ENCODE measurements at regions not wholly inside any gene's neighbourhood (a gene's known extent, or its start where the extent isn't known, plus 50 kb on each side); places are given as distances from the start of the nearest gene placed in this dataset.

DNA sequence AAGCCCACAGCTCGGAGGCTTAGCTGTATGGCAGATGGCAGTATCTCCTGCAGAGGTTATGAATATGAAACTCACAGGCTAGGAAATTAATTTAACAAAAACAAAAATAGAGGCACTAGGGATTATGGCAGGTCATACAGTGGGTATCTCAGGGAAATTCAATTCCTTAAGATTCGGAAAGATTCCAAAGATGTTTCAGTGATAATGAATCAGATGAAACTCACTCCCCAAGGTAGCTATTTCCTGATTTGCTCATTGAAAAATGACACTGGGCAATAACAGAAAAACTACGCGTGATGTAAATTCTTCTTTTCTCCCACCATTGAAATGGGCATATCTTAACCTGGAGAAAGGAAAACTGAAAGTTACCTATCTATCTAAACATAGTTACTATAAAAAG lies 414.1 kb downstream of the STK39 start:
- Histone ChIP-seq H3K9me3 (no peaks in the 10 kb centered on the region), H3K27ac (ENCODE audit: low read depth in 2 of 2, low read length in 1 of 2) (peak overlapping the region; percentile 53 to 62), H3K4me2 (peak overlapping the region; percentile 46), H3K9me2 (no peaks in the 10 kb centered on the region), H3K27me3 (ENCODE audit: insufficient read depth) (no peaks in the 10 kb centered on the region), H3K79me2 (ENCODE audit: insufficient read depth) (no peaks in the 10 kb centered on the region), H3F3A (replicated peaks; ENCODE audit: insufficient read depth) (peaks cover 5% of the 10 kb centered on the region), H3K4me1 (ENCODE audit: control insufficient read depth in 1 of 2, insufficient read depth in 2 of 2, low read depth in 1 of 2, low read length in 1 of 2) (peaks cover 0 to 2% of the 10 kb centered on the region in 2 experiments; a peak in 2 of 4 replicates), H3K4me3 (ENCODE audit: low read depth in 2 of 2, low read length in 1 of 2) (peak overlapping the region; percentile 12 to 33; a peak in 2 of 4 replicates), H2AFZ (ENCODE audit: low read depth) (peak overlapping the region; percentile 35; the same call in 1 of the 2 replicates), H4K20me1 (ENCODE audit: insufficient read depth) (no peaks in the 10 kb centered on the region), H3K36me3 (replicated peaks in 1 of 2; ENCODE audit: control insufficient read depth in 1 of 2, insufficient read depth in 2 of 2, low read length in 1 of 2) (no peaks in the 10 kb centered on the region), H3K9ac (peak overlapping the region; percentile 2; the same call in 1 of the 2 replicates)
- CTCF ChIA-PET = interaction anchor here (0.6 kb wide), 1 partner anchor 343 kb away, joined by 3 read pairs; no protein-coding TSS in a partner anchor
- DNase-seq = no peak
- POLR2A ChIA-PET = no interaction called here
- TF ChIP-seq EP300 (IDR thresholded peaks at IDR 0.05; ENCODE audit: borderline replicate concordance in 1 of 2, low read depth in 1 of 2, low read length in 1 of 2) (peak in 1 of 2 experiments; percentile 13; a peak in 1 of 4 replicates), FOSL2 (IDR thresholded peaks at IDR 0.05; ENCODE audit: borderline replicate concordance, low read depth) (peak; percentile 27; the same call in 1 of the 2 replicates), GABPA (IDR thresholded peaks at IDR 0.05; ENCODE audit: low read depth) (no peak), JUND (IDR thresholded peaks at IDR 0.05) (peak; percentile 46), RXRA (IDR thresholded peaks at IDR 0.05; ENCODE audit: borderline replicate concordance, low read depth) (no peak), TCF12 (IDR thresholded peaks at IDR 0.05) (peak; percentile 37; the same call in 1 of the 2 replicates), TEAD4 (IDR thresholded peaks at IDR 0.05; ENCODE audit: borderline replicate concordance, insufficient read depth) (peak; percentile 55; the same call in 1 of the 2 replicates)
- WGBS (ENCODE audit: low lambda C conversion rate) = 46% methylated on average over 4 of the region's 4 CpGs

DNA sequence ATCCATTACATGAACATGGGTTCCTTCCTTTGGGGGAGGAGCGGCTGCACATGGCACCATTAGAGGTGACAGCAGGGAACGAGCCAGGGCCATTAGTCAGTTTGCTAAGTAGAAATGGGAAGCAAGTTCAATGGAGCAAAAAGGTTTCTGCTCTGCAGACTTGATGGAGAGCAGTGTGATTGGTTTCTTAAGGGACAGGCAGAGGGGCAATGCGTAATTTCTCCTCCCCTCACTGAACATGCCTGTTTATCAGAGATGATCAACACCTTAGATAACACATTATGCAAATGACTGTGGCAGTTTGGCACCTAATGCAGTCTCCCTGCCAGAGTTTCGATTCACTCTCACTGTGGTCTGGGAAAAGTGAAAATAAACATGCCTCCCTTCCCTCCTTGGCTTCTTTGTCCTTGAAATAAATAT lies 414.5 kb downstream of the STK39 start:
- Histone ChIP-seq H3K9me2 (no peaks in the 10 kb centered on the region), H3K4me1 (ENCODE audit: control insufficient read depth in 1 of 2, insufficient read depth in 2 of 2, low read depth in 1 of 2, low read length in 1 of 2) (peaks cover 0 to 2% of the 10 kb centered on the region in 2 experiments; a peak in 2 of 4 replicates), H3K4me3 (ENCODE audit: low read depth in 2 of 2, low read length in 1 of 2) (peak overlapping the region; percentile 12 to 33; a peak in 2 of 4 replicates), H3K79me2 (ENCODE audit: insufficient read depth) (no peaks in the 10 kb centered on the region), H3K36me3 (replicated peaks in 1 of 2; ENCODE audit: control insufficient read depth in 1 of 2, insufficient read depth in 2 of 2, low read length in 1 of 2) (no peaks in the 10 kb centered on the region), H3K4me2 (peak overlapping the region; percentile 46), H3K9me3 (no peaks in the 10 kb centered on the region), H2AFZ (ENCODE audit: low read depth) (peak overlapping the region; percentile 35; the same call in 1 of the 2 replicates), H3K9ac (no peak overlapping the region), H3K27ac (ENCODE audit: low read depth in 2 of 2, low read length in 1 of 2) (peak overlapping the region in 1 of 2 experiments; percentile 53; a peak in 3 of 4 replicates), H3F3A (replicated peaks; ENCODE audit: insufficient read depth) (peaks cover 5% of the 10 kb centered on the region), H3K27me3 (ENCODE audit: insufficient read depth) (no peaks in the 10 kb centered on the region), H4K20me1 (ENCODE audit: insufficient read depth) (no peaks in the 10 kb centered on the region)
- no peak for DNase-seq
- 82% methylated on average over 4 of the region's 4 CpGs for WGBS (ENCODE audit: low lambda C conversion rate)
- CTCF ChIA-PET = interaction anchor here (0.6 kb wide), 1 partner anchor 343 kb away, joined by 3 read pairs; no protein-coding TSS in a partner anchor
- POLR2A ChIA-PET = no interaction called here
- TF ChIP-seq, protein P1, sequence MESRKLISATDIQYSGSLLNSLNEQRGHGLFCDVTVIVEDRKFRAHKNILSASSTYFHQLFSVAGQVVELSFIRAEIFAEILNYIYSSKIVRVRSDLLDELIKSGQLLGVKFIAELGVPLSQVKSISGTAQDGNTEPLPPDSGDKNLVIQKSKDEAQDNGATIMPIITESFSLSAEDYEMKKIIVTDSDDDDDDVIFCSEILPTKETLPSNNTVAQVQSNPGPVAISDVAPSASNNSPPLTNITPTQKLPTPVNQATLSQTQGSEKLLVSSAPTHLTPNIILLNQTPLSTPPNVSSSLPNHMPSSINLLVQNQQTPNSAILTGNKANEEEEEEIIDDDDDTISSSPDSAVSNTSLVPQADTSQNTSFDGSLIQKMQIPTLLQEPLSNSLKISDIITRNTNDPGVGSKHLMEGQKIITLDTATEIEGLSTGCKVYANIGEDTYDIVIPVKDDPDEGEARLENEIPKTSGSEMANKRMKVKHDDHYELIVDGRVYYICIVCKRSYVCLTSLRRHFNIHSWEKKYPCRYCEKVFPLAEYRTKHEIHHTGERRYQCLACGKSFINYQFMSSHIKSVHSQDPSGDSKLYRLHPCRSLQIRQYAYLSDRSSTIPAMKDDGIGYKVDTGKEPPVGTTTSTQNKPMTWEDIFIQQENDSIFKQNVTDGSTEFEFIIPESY (IDR thresholded peaks at IDR 0.05; ENCODE audit: borderline replicate concordance, low read depth) = no peak
- TF ChIP-seq, protein P2, sequence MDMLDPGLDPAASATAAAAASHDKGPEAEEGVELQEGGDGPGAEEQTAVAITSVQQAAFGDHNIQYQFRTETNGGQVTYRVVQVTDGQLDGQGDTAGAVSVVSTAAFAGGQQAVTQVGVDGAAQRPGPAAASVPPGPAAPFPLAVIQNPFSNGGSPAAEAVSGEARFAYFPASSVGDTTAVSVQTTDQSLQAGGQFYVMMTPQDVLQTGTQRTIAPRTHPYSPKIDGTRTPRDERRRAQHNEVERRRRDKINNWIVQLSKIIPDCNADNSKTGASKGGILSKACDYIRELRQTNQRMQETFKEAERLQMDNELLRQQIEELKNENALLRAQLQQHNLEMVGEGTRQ (IDR thresholded peaks at IDR 0.05; ENCODE audit: borderline replicate concordance, low read depth, low read length) = no peak
- TF ChIP-seq FOXJ3 (CRISPR knock-in tag; IDR thresholded peaks at IDR 0.05) (no peak), NFIC (IDR thresholded peaks at IDR 0.05; ENCODE audit: borderline replicate concordance) (no peak), TCF12 (IDR thresholded peaks at IDR 0.05) (no peak), EP300 (IDR thresholded peaks at IDR 0.05; ENCODE audit: borderline replicate concordance in 1 of 2, low read depth in 1 of 2, low read length in 1 of 2) (no peak), MEF2A (IDR thresholded peaks at IDR 0.05; ENCODE audit: borderline replicate concordance, low read depth) (no peak), GATA2 (CRISPR knock-in tag; IDR thresholded peaks at IDR 0.05) (no peak), YY1 (IDR thresholded peaks at IDR 0.05; ENCODE audit: low read depth) (no peak), TEAD4 (IDR thresholded peaks at IDR 0.05; ENCODE audit: borderline replicate concordance, insufficient read depth) (no peak), NRF1 (IDR thresholded peaks at IDR 0.05; ENCODE audit: low read depth, low read length) (no peak), EZH2phosphoT487 (IDR thresholded peaks at IDR 0.05; ENCODE audit: borderline replicate concordance, low read depth) (no peak)
- TF ChIP-seq, protein P3, sequence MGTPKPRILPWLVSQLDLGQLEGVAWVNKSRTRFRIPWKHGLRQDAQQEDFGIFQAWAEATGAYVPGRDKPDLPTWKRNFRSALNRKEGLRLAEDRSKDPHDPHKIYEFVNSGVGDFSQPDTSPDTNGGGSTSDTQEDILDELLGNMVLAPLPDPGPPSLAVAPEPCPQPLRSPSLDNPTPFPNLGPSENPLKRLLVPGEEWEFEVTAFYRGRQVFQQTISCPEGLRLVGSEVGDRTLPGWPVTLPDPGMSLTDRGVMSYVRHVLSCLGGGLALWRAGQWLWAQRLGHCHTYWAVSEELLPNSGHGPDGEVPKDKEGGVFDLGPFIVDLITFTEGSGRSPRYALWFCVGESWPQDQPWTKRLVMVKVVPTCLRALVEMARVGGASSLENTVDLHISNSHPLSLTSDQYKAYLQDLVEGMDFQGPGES (IDR thresholded peaks at IDR 0.05; ENCODE audit: low read depth, low read length) = no peak
- TF ChIP-seq, protein P4, sequence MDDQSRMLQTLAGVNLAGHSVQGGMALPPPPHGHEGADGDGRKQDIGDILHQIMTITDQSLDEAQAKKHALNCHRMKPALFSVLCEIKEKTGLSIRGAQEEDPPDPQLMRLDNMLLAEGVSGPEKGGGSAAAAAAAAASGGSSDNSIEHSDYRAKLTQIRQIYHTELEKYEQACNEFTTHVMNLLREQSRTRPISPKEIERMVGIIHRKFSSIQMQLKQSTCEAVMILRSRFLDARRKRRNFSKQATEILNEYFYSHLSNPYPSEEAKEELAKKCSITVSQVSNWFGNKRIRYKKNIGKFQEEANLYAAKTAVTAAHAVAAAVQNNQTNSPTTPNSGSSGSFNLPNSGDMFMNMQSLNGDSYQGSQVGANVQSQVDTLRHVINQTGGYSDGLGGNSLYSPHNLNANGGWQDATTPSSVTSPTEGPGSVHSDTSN (IDR thresholded peaks at IDR 0.05) = no peak
- TF ChIP-seq, protein P5, sequence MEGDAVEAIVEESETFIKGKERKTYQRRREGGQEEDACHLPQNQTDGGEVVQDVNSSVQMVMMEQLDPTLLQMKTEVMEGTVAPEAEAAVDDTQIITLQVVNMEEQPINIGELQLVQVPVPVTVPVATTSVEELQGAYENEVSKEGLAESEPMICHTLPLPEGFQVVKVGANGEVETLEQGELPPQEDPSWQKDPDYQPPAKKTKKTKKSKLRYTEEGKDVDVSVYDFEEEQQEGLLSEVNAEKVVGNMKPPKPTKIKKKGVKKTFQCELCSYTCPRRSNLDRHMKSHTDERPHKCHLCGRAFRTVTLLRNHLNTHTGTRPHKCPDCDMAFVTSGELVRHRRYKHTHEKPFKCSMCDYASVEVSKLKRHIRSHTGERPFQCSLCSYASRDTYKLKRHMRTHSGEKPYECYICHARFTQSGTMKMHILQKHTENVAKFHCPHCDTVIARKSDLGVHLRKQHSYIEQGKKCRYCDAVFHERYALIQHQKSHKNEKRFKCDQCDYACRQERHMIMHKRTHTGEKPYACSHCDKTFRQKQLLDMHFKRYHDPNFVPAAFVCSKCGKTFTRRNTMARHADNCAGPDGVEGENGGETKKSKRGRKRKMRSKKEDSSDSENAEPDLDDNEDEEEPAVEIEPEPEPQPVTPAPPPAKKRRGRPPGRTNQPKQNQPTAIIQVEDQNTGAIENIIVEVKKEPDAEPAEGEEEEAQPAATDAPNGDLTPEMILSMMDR (IDR thresholded peaks at IDR 0.05) = no peak

Measured in SK-N-SH (cell line).